CD4-positive, alpha-beta memory T cell (primary cell): ENCODE measurements at regions not wholly inside any gene's neighbourhood (a gene's known extent, or its start where the extent isn't known, plus 50 kb on each side); places are given as distances from the start of the nearest gene placed in this dataset.
"Not testable (repeated sequence)": the region's sequence is repeated elsewhere in the genome, so short reads cannot be mapped to it uniquely, and the experiment has no call there.

ENCODE experiments used
- CTCF ChIA-PET: fragments of 350-600 bp; sonication (Branson Sonifier 250); formaldehyde crosslinking; loops from one replicate; lab custom pipeline; 2021; ENCODE audit warnings: inconsistent platforms; ENCODE audit not compliant: partially characterized antibody; lab: Charles Lee
- POLR2A ChIA-PET: fragments of 350-600 bp; sonication (Branson Sonifier 250); formaldehyde crosslinking; loops from one replicate; lab custom pipeline; 2021; ENCODE audit not compliant: partially characterized antibody; lab: Charles Lee
- DNase-seq, 5 donors: peaks; one replicate each; pipeline versions ENCODE4 v3.0.0 to v3.0.0-alpha.2; 2020 to 2022; ENCODE audit warnings: mixed read lengths in 1 of 5
- H3K27ac ChIP-seq: one replicate; pipeline ENCODE4 v1.7.0; 2013; ENCODE audit warnings: low read depth, low read length
- H3K27me3 ChIP-seq: 2 replicates; pipeline ENCODE4 v1.7.0; 2013; ENCODE audit warnings: mild to moderate bottlenecking, low read length, moderate library complexity; ENCODE audit not compliant: insufficient read depth
- H3K36me3 ChIP-seq: 2 replicates; pipeline ENCODE4 v1.7.0; 2013; ENCODE audit warnings: mild to moderate bottlenecking, low read length, moderate library complexity; ENCODE audit not compliant: insufficient read depth
- H3K4me1 ChIP-seq: 2 replicates; pipeline ENCODE4 v1.7.0; 2013; ENCODE audit warnings: mild to moderate bottlenecking, low read length, moderate library complexity; ENCODE audit not compliant: insufficient read depth
- H3K4me3 ChIP-seq, 2 donors: one replicate each; pipeline ENCODE4 v1.7.0; 2013; ENCODE audit warnings: low read length in 2 of 2, mild to moderate bottlenecking in 1 of 2
- H3K9me3 ChIP-seq, 2 donors: one replicate each; pipeline ENCODE4 v1.7.0; 2013; ENCODE audit warnings: low read length in 2 of 2, control low read depth in 1 of 2; ENCODE audit not compliant: control insufficient read depth in 1 of 2
- H3K27ac Mint-ChIP-seq, 7 donors: one replicate each; pipeline ENCODE4 v1.8.0; 2020 to 2021; ENCODE audit warnings: mixed read lengths in 7 of 7, mild to moderate bottlenecking in 6 of 7, inconsistent platforms in 3 of 7, moderate library complexity in 3 of 7
- H3K27me3 Mint-ChIP-seq, 2 donors: one replicate each; pipeline ENCODE4 v1.8.0; 2020 to 2021; ENCODE audit warnings: mixed read lengths in 2 of 2
- H3K36me3 Mint-ChIP-seq, 2 donors: one replicate each; pipeline ENCODE4 v1.8.0; 2020 to 2021; ENCODE audit warnings: mixed read lengths in 2 of 2, inconsistent platforms in 1 of 2, mild to moderate bottlenecking in 1 of 2
- H3K4me1 Mint-ChIP-seq, 4 donors: one replicate each; pipeline ENCODE4 v1.8.0; 2020 to 2021; ENCODE audit warnings: mixed read lengths in 4 of 4, mild to moderate bottlenecking in 1 of 4
- H3K4me3 Mint-ChIP-seq, 8 donors: one replicate each; pipeline ENCODE4 v1.8.0; 2020 to 2021; ENCODE audit warnings: mixed read lengths in 8 of 8, mild to moderate bottlenecking in 7 of 8, moderate library complexity in 6 of 8, inconsistent platforms in 3 of 8
- H3K9me3 Mint-ChIP-seq, 8 donors: one replicate each; pipeline ENCODE4 v1.8.0; 2020 to 2021; ENCODE audit warnings: mixed read lengths in 8 of 8, mild to moderate bottlenecking in 5 of 8, inconsistent platforms in 3 of 8, moderate library complexity in 1 of 8
- intact Hi-C: fragments of 100-400 bp; cut with micrococcal nuclease; formaldehyde crosslinking; loops from one replicate; pipeline ENCODE4 v1.15.1; 2023

- H3K36me3 Mint-ChIP-seq = no peaks in the 10 kb centered on the region
- Histone ChIP-seq H3K4me3 (no peak overlapping the region), H3K36me3 (no peaks in the 10 kb centered on the region), H3K27ac (no peak overlapping the region), H3K4me1 (no peaks in the 10 kb centered on the region), H3K9me3 (no peaks in the 10 kb centered on the region), H3K27me3 (no peaks in the 10 kb centered on the region)
- peaks cover 0 to 7% (median 4%) of the 10 kb centered on the region in 8 donors for H3K9me3 Mint-ChIP-seq
- H3K4me1 Mint-ChIP-seq = no peaks in the 10 kb centered on the region
- intact Hi-C loops = no loop called here
- no peak overlapping the region for H3K4me3 Mint-ChIP-seq
- CTCF ChIA-PET = no interaction called here
- DNase-seq = no peak
- POLR2A ChIA-PET = no interaction called here
- H3K27me3 Mint-ChIP-seq = no peaks in the 10 kb centered on the region
- no peak overlapping the region for H3K27ac Mint-ChIP-seq
Observed at GRCh38 chr4:95779447-95779846, 60.4 kb upstream of the PDHA2 start.

GRCh38 chr4:95778666-95779065, 61.2 kb upstream of the PDHA2 start:
- no peak for DNase-seq
- no peaks in the 10 kb centered on the region for H3K27me3 ChIP-seq
- ChIA-PET POLR2A (no interaction called here), CTCF (no interaction called here)
- no peaks in the 10 kb centered on the region for H3K9me3 ChIP-seq
- H3K27ac Mint-ChIP-seq = no peak overlapping the region
- H3K4me1 Mint-ChIP-seq = no peaks in the 10 kb centered on the region
- H3K36me3 Mint-ChIP-seq = no peaks in the 10 kb centered on the region
- intact Hi-C loops = no loop called here
- no peaks in the 10 kb centered on the region for H3K4me1 ChIP-seq
- no peak overlapping the region for H3K4me3 Mint-ChIP-seq
- no peaks in the 10 kb centered on the region for H3K36me3 ChIP-seq
- H3K9me3 Mint-ChIP-seq = peaks cover 0 to 7% (median 4%) of the 10 kb centered on the region in 8 donors
- H3K4me3 ChIP-seq = no peak overlapping the region
- H3K27ac ChIP-seq = no peak overlapping the region
- no peaks in the 10 kb centered on the region for H3K27me3 Mint-ChIP-seq

GRCh38 chr4:95770605-95771004, 69.3 kb upstream of the PDHA2 start:
- H3K9me3 Mint-ChIP-seq, H3K4me1 Mint-ChIP-seq, H3K4me1 ChIP-seq, DNase-seq, H3K27ac Mint-ChIP-seq, POLR2A ChIA-PET, H3K9me3 ChIP-seq, CTCF ChIA-PET, H3K27me3 Mint-ChIP-seq, H3K36me3 Mint-ChIP-seq, H3K4me3 ChIP-seq, H3K4me3 Mint-ChIP-seq, intact Hi-C loops, H3K27ac ChIP-seq, H3K27me3 ChIP-seq, H3K36me3 ChIP-seq: not testable (repeated sequence)

- Histone ChIP-seq H3K4me1 (no peaks in the 10 kb centered on the region), H3K36me3 (no peaks in the 10 kb centered on the region), H3K27ac (no peak overlapping the region), H3K27me3 (no peaks in the 10 kb centered on the region), H3K4me3 (no peak overlapping the region), H3K9me3 (no peaks in the 10 kb centered on the region)
- no peak for DNase-seq
- intact Hi-C loops = no loop called here
- POLR2A ChIA-PET = no interaction called here
- Mint-ChIP-seq H3K36me3 (no peaks in the 10 kb centered on the region), H3K4me1 (no peaks in the 10 kb centered on the region), H3K4me3 (no peak overlapping the region), H3K9me3 (peaks cover 0 to 6% (median 3%) of the 10 kb centered on the region in 8 donors), H3K27ac (no peak overlapping the region), H3K27me3 (no peaks in the 10 kb centered on the region)
- CTCF ChIA-PET = no interaction called here
Observed at GRCh38 chr4:95764961-95765360, 74.9 kb upstream of the PDHA2 start.

GRCh38 chr4:95761871-95762270, 78.0 kb upstream of the PDHA2 start:
- Histone ChIP-seq H3K4me1 (no peaks in the 10 kb centered on the region), H3K27ac (no peak overlapping the region), H3K36me3 (no peaks in the 10 kb centered on the region), H3K4me3 (no peak overlapping the region), H3K27me3 (no peaks in the 10 kb centered on the region), H3K9me3 (no peaks in the 10 kb centered on the region)
- Mint-ChIP-seq H3K36me3 (no peaks in the 10 kb centered on the region), H3K9me3 (peaks cover 0 to 6% (median 3%) of the 10 kb centered on the region in 8 donors), H3K4me3 (no peak overlapping the region), H3K4me1 (no peaks in the 10 kb centered on the region), H3K27me3 (no peaks in the 10 kb centered on the region), H3K27ac (no peak overlapping the region)
- POLR2A ChIA-PET = no interaction called here
- intact Hi-C loops = no loop called here
- CTCF ChIA-PET = no interaction called here
- DNase-seq = no peak

GRCh38 chr4:95761426-95761825, 78.5 kb upstream of the PDHA2 start:
- no peaks in the 10 kb centered on the region for H3K9me3 ChIP-seq
- no peak overlapping the region for H3K27ac Mint-ChIP-seq
- no peaks in the 10 kb centered on the region for H3K27me3 ChIP-seq
- no peaks in the 10 kb centered on the region for H3K36me3 ChIP-seq
- H3K27me3 Mint-ChIP-seq = no peaks in the 10 kb centered on the region
- H3K36me3 Mint-ChIP-seq = no peaks in the 10 kb centered on the region
- no peak overlapping the region for H3K4me3 Mint-ChIP-seq
- CTCF ChIA-PET = no interaction called here
- peaks cover 0 to 6% (median 3%) of the 10 kb centered on the region in 8 donors for H3K9me3 Mint-ChIP-seq
- no peak for DNase-seq
- no peaks in the 10 kb centered on the region for H3K4me1 ChIP-seq
- no peak overlapping the region for H3K27ac ChIP-seq
- intact Hi-C loops = no loop called here
- H3K4me3 ChIP-seq = no peak overlapping the region
- no peaks in the 10 kb centered on the region for H3K4me1 Mint-ChIP-seq
- POLR2A ChIA-PET = no interaction called here

- H3K27me3 ChIP-seq, H3K9me3 ChIP-seq, H3K4me3 ChIP-seq, H3K36me3 ChIP-seq, H3K36me3 Mint-ChIP-seq, H3K27ac Mint-ChIP-seq, H3K9me3 Mint-ChIP-seq, H3K27me3 Mint-ChIP-seq, H3K4me1 Mint-ChIP-seq, H3K4me3 Mint-ChIP-seq, H3K27ac ChIP-seq, intact Hi-C loops, DNase-seq, POLR2A ChIA-PET, CTCF ChIA-PET, H3K4me1 ChIP-seq: not testable (repeated sequence)
Observed at GRCh38 chr4:95760646-95761045, 79.2 kb upstream of the PDHA2 start.

- no peak overlapping the region for H3K27ac Mint-ChIP-seq
- H3K4me1 ChIP-seq = no peaks in the 10 kb centered on the region
- H3K27me3 ChIP-seq = no peaks in the 10 kb centered on the region
- H3K4me3 ChIP-seq = no peak overlapping the region
- CTCF ChIA-PET = no interaction called here
- H3K36me3 Mint-ChIP-seq = no peaks in the 10 kb centered on the region
- H3K9me3 Mint-ChIP-seq = peaks cover under 1 to 7% (median 2%) of the 10 kb centered on the region in 8 donors
- no peak overlapping the region for H3K4me3 Mint-ChIP-seq
- no peaks in the 10 kb centered on the region for H3K9me3 ChIP-seq
- intact Hi-C loops = no loop called here
- no peaks in the 10 kb centered on the region for H3K4me1 Mint-ChIP-seq
- no peaks in the 10 kb centered on the region for H3K36me3 ChIP-seq
- POLR2A ChIA-PET = no interaction called here
- no peaks in the 10 kb centered on the region for H3K27me3 Mint-ChIP-seq
- no peak for DNase-seq
- no peak overlapping the region for H3K27ac ChIP-seq
Observed at GRCh38 chr4:95758001-95758400, 81.9 kb upstream of the PDHA2 start.
